ENCODE measurements at regions not wholly inside any gene's neighbourhood (a gene's known extent, or its start where the extent isn't known, plus 50 kb on each side); places are given as distances from the start of the nearest gene placed in this dataset.

DNA sequence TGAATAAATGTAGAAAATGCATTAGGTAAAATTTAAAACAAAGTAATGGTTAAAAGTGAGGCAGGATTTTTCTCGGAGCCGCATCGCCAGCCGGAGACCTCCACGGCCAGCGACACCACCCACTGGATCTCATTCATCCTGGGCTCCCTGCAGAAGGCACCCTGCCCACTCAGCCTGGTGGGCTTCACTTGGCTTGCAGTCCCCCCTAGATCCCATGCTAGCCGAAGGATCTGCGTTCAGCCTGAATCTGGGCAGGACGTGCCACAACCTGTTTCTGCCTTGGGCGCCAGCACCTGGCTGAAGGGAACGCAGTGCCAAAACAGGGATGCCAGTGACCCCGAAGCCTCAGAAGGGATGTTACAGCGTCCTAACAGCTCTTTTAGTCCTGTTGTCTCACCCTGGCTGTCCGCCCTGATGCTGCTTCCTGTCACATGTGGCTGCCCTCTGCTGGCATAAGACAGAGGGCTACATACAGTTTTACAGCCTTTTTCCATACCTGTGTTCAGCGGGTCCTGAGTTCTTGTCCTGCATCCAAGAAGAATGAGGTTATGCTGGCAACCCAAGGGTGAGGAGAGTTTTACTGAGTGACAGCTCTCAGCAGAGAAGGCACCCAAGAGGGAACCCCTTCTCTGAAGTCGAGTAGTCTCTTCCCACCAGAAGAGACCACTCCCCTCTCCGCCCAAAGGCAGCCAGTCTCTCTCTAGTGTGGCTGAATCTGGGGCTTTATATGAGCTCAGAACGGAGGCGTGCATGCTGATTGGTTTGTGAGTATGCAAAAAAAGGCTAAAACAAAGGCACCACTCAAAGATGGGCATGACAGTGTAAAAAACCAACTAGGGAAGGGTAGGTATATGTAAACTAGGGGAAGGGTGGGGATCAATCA, 173.1 kb upstream of the GYPC start:
- no peak for DNase-seq (ENCODE audit: low read depth)

DNA sequence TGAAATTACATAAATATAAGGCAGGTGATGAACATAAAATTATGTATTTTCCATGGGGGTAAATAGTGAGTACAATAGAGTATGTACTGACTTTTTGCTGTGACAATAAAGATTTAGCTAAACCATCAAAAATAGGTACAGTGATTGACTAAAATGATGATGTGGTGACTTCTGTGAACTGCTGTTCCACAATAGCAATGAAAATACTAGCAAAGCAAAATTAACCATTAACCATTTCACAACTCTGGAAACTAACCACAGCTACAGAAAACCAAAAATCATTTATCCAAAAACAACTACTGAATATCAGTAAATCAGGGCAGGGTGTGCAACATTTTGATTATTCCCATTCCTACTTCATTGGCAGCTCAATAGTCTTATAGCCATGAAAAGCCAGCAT, 161.4 kb upstream of the GYPC start:
- DNase-seq (ENCODE audit: low read depth) = no peak

DNA sequence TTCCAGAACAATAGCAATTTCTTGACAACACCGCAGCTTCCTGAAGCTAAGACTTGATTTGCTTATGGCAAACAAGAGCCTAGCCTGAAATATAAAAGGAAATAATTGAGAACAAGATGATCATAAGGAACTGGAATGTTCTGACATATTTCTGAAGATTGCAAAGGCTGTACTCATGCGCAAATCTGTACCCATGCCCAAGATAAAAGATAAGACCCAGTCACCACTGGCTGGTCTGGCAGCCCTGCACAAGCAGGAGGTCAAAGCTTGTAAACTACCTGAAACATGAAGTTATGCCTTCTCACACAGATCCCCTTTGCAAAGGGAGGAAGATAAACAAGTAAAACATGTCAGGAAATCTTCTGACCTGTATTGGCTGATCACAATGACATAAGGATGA, 160.8 kb upstream of the GYPC start:
- DNase-seq (ENCODE audit: low read depth) = peak; percentile 5

DNA sequence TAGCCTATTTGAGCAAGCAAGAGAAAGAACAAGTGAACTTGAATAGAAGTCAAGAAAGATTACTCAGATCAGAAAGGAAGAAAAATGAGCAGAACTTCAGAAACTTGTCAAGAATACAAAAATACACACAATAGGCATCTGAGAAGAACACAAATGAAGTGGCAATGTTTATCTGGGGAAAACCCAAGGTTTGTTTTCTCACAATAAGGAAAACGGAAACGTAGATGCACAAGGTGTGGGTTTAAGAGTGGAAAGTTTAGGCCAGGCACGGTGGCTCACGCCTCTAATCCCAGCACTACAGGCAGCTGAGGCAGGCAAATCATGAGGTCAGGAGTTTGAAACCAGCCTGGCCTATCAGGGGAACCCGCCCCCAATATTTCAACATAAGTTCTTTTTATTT, 159.5 kb upstream of the GYPC start:
- no peak for DNase-seq (ENCODE audit: low read depth)

DNA sequence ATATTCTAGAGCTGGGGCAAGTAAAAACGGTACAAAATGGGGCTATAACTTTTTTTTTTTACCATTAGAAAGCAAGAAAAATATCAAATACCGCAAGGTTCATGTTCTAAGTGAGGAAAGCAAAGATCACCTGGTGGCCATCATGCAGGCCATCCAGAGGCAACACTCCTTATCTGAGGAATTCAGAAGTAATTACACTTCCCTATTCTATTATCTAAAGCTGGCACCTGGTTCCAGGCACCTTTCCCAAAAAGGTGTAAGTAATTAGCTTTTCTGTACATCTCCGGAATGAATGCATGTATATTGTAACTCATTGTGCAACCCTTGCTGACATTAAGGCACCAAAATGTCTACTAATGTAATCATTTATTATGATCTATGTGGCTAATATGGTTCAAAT, 152.5 kb upstream of the GYPC start:
- DNase-seq (ENCODE audit: low read depth) = no peak

DNA sequence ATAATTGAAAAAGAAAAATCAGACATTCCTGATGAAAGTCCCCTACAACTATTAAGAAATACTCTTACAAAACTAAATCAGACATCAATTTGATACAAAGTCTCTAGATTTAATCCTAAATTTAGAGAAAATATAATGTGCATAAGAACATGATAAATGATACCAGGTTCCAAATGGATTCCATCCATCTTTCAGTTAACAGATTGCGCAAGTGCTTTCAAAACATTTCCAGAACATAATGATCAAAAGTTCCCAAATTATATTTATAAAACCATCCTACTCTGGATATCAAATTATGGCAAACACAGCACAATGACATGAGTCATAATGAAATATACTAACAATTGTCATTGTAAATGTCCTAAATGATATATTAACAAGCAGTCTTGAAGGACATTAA, 151.0 kb upstream of the GYPC start:
- no peak for DNase-seq (ENCODE audit: low read depth)

DNA sequence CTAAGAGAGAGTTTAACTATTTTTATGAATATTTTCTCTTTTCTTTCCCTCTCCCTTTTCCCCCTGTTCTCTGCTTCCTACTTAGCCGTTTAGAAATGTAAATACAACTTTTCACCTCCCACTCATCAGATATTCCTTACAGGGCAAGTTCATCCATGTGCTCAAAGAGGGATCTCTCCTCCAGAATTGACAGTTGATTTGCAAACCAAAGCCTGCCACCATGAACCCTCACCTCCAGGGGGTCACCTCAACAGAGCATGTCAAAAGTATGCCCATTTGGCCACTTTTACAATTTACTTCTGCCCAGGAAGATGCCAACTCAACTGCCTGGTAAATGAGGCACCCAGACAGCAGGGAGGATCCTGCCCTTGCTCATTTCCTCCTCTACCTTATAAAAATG, 149.2 kb upstream of the GYPC start:
- no peak for DNase-seq (ENCODE audit: low read depth)

DNA sequence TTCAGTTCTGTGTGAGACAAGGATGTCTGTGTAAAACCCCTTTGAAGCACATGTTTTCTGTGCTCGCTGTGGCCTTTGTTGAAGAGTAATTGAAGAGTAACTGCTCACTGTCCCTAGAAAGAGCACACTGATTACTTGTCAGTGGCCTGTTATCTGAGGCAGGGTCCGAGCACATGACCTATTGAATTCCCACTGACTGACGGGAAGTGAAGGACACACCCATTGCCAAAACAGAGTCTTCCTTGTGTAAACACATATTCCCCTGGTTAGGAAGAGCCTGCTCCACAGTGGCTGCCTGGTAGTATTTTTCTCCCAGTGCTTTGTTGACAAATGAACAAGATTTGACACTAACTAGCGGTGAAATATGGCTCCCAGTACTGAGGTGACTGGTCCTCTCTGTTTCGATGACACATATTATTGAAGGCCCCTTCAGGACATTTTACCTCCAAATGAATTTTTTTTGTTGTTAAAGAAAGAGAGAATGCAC, 148.5 kb upstream of the GYPC start:
- DNase-seq (ENCODE audit: low read depth) = no peak

- DNase-seq (ENCODE audit: low read depth) = no peak
Measured at GRCh38 chr2:126510356-126510755, 145.6 kb upstream of the GYPC start.

GRCh38 chr2:126510960-126511359, 145.0 kb upstream of the GYPC start:
- no peak for DNase-seq (ENCODE audit: low read depth)

DNA sequence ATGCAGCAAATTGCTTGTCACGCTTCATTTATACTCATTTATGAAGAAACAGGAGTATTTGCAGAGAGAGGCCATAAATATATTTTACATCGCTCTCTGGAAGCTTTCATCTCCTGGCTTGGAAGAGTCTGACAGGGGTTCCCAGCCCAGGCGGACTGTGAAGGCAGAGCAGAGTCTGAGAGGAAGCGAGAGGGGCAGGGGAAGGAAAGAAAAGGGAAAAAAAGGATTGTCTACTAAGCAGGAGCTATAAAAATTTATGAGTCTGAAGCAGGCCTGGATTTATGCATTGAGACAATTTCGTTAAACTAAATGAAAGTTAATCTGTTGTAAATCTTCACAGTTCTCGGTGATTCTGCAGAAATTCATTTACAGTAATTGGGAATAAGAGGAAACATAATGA, 143.9 kb upstream of the GYPC start:
- DNase-seq (ENCODE audit: low read depth) = no peak

- peak; percentile 13 for DNase-seq (ENCODE audit: low read depth)
Measured at GRCh38 chr2:126513033-126513432, 142.9 kb upstream of the GYPC start.

DNA sequence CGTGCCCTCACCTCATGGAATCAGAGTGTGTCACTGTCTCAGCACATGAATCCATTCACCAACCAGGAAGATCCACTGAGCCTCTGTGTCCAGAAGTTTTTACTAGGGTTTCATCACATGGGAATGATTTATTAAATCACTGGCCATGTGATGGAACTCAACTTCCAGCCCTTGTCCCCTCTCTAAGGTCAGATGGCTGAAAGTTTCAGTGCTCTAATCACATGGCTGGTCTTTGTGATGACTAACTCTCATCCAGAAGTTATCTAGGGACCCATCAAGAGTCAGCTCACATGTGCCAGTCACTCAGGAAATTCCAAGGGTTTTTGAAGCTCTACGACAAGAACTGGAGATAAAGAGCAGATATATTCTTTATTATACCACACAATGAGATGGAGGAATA, 140.5 kb upstream of the GYPC start:
- no peak for DNase-seq (ENCODE audit: low read depth)

DNA sequence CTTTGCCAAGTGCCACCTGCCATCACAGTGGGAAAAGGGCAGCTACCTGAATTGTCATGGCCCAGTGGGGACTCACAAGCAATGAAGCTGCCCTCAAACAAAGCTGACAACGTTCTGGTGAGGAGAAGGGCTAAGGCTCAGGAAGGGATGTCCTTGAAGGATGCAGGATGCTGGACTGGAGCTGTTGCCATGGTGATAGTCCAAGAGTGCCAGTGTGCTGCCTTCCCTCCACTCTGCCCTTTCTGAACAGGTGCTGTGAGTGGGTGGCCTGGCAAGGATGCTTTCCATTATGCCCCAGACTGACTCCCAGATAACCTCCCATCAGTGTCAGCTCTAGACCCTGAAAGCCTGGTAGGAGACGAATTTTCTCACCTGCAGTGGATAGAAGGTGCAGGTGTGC, 137.8 kb upstream of the GYPC start:
- no peak for DNase-seq (ENCODE audit: low read depth)

GRCh38 chr2:126527836-126528490, 128.0 kb upstream of the GYPC start:
- peak; percentile 35 for DNase-seq (ENCODE audit: low read depth)

- no peak for DNase-seq (ENCODE audit: low read depth)
Measured at GRCh38 chr2:126531029-126531428, 124.9 kb upstream of the GYPC start.

- no peak for DNase-seq (ENCODE audit: low read depth)
Measured at GRCh38 chr2:126534478-126534877, 121.5 kb upstream of the GYPC start.

- no peak for DNase-seq (ENCODE audit: low read depth)
Measured at GRCh38 chr2:126535408-126535807, 120.5 kb upstream of the GYPC start.

DNA sequence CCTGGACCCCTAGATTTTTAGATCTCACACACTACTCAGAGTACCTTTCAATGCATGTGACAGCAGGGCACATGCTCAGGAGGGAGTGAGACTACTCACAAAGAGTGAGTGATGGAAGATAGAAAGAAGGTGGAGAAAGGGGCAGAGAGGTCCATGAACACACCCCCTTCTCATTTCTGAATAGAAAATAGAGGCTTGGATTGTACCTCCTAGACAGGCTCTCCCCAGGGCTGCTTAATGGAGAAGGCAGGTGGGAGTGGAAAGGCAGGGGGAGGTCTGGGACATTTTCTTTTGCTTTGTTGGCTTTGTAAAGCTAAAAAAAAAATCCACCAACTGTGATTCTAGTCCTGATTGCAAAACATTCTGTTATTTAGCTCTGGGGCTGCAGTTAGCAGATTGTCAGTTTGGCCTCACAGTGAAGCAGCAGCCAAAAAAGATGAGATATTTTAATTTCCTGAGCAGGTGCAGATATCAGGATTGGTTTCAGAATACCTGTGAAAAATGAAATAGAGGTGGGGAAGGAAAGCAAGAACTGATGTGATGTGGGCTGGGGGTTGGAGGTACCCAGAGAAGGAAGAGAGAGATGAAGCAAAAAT, 119.3 kb upstream of the GYPC start:
- no peak for DNase-seq (ENCODE audit: low read depth)

GRCh38 chr2:126539101-126539500, 116.9 kb upstream of the GYPC start:
- DNase-seq (ENCODE audit: low read depth) = no peak

GRCh38 chr2:126542247-126542646, 113.7 kb upstream of the GYPC start:
- no peak for DNase-seq (ENCODE audit: low read depth)

GRCh38 chr2:126543081-126543480, 112.9 kb upstream of the GYPC start:
- DNase-seq (ENCODE audit: low read depth) = peak; percentile 22

GRCh38 chr2:126558029-126558428, 97.9 kb upstream of the GYPC start:
- no peak for DNase-seq (ENCODE audit: low read depth)
